IMR-90 (cell line): ENCODE measurements at regions not wholly inside any gene's neighbourhood (a gene's known extent, or its start where the extent isn't known, plus 50 kb on each side); places are given as distances from the start of the nearest gene placed in this dataset.

ENCODE experiments used
- ATAC-seq: fragments of 200-7000 bp; cut with Tn5 transposase; 2 replicates; pipeline ENCODE4 v1.9.1; 2020; ENCODE audit warnings: low read depth, mild to moderate bottlenecking, moderate library complexity
- BruUV-seq: library from RNA; stranded (reverse); fragments of 400-500 nt; replicated peaks from 2 replicates; lab custom pipeline; 2021; lab: Mats Ljungman, UMichigan
- CTCF ChIA-PET: fragments of 300-600 bp; formaldehyde crosslinking; extraction: SDS; loops from one replicate; lab custom pipeline; 2021; ENCODE audit warnings: antibody characterized with exemption; lab: Yijun Ruan, JAX
- POLR2A ChIA-PET: fragments of 300-600 bp; sonication (Branson Sonifier 250); formaldehyde crosslinking; loops from one replicate; lab custom pipeline; 2022; ENCODE audit warnings: antibody characterized with exemption; ENCODE audit not compliant: unreplicated experiment; lab: Charles Lee
- DNase-seq: peaks from one replicate; pipeline ENCODE4 v3.0.0; 2013
- H2AFZ ChIP-seq: replicated peaks from 2 replicates; pipeline ENCODE3; 2013; ENCODE audit warnings: low read length, mild to moderate bottlenecking; ENCODE audit not compliant: poor library complexity
- H2AK5ac ChIP-seq: 2 replicates; pipeline ENCODE4 v1.6.1; 2013; ENCODE audit warnings: low read depth, low read length, inconsistent platforms
- H2AK9ac ChIP-seq: replicated peaks from 2 replicates; pipeline ENCODE3; 2013; ENCODE audit warnings: mild to moderate bottlenecking, low read depth, low read length, moderate library complexity; ENCODE audit not compliant: poor library complexity
- H2BK120ac ChIP-seq: 2 replicates; pipeline ENCODE4 v1.6.1; 2013; ENCODE audit warnings: low read depth, low read length, inconsistent platforms
- H2BK15ac ChIP-seq: 3 replicates; pipeline ENCODE4 v1.6.1; 2013; ENCODE audit warnings: low read depth, low read length, inconsistent platforms
- H2BK20ac ChIP-seq: 2 replicates; pipeline ENCODE4 v1.6.1; 2013; ENCODE audit warnings: low read depth, mild to moderate bottlenecking, inconsistent platforms, low read length, moderate library complexity
- H2BK5ac ChIP-seq: 2 replicates; pipeline ENCODE4 v1.6.1; 2013; ENCODE audit warnings: mild to moderate bottlenecking, low read depth, low read length, inconsistent platforms; ENCODE audit not compliant: poor library complexity, severe bottlenecking
- H3K14ac ChIP-seq: replicated peaks from 2 replicates; pipeline ENCODE4 v1.6.1; 2013; ENCODE audit warnings: low read depth, low read length, inconsistent platforms
- H3K18ac ChIP-seq: 2 replicates; pipeline ENCODE4 v1.6.1; 2013; ENCODE audit warnings: low read depth, low read length, control low read depth
- H3K23ac ChIP-seq: 2 replicates; pipeline ENCODE4 v1.6.1; 2013; ENCODE audit warnings: low read depth, low read length, inconsistent platforms
- H3K27ac ChIP-seq: 2 replicates; pipeline ENCODE4 v1.5.1; 2013; ENCODE audit warnings: mild to moderate bottlenecking, control low read depth, low read length; ENCODE audit not compliant: insufficient read depth
- H3K27me3 ChIP-seq: 2 replicates; pipeline ENCODE4 v1.6.1; 2013; ENCODE audit warnings: low read length; ENCODE audit not compliant: control insufficient read depth, insufficient read depth
- H3K36me3 ChIP-seq: 2 replicates; pipeline ENCODE4 v1.6.1; 2013; ENCODE audit warnings: low read length, mixed read lengths; ENCODE audit not compliant: control insufficient read depth, insufficient read depth
- H3K4ac ChIP-seq: 2 replicates; pipeline ENCODE4 v1.6.1; 2013; ENCODE audit warnings: low read depth, low read length, inconsistent platforms
- H3K4me1 ChIP-seq: 2 replicates; pipeline ENCODE4 v1.6.1; 2013; ENCODE audit warnings: low read length, mixed read lengths; ENCODE audit not compliant: control insufficient read depth, insufficient read depth
- H3K4me2 ChIP-seq: 2 replicates; pipeline ENCODE4 v1.6.1; 2013; ENCODE audit warnings: low read depth, mild to moderate bottlenecking, control low read depth, low read length, moderate library complexity
- H3K4me3 ChIP-seq: 2 replicates; pipeline ENCODE4 v1.5.1; 2013; ENCODE audit warnings: low read depth, mild to moderate bottlenecking, control low read depth, low read length, moderate library complexity; ENCODE audit not compliant: insufficient read depth
- H3K56ac ChIP-seq: 2 replicates; pipeline ENCODE4 v1.6.1; 2013; ENCODE audit warnings: low read length, inconsistent platforms; ENCODE audit not compliant: insufficient read depth; ENCODE audit errors: extremely low read depth
- H3K79me1 ChIP-seq, 2 experiments: 2 replicates each; pipeline ENCODE4 v1.6.1; 2013; ENCODE audit warnings: low read length in 2 of 2, inconsistent platforms in 1 of 2, low read depth in 1 of 2
- H3K9ac ChIP-seq: 2 replicates; pipeline ENCODE4 v1.6.1; 2013; ENCODE audit warnings: low read depth, low read length, control low read depth
- H3K9me1 ChIP-seq: 2 replicates; pipeline ENCODE4 v1.6.1; 2013; ENCODE audit warnings: low read length, inconsistent platforms; ENCODE audit not compliant: insufficient read depth
- H3K9me3 ChIP-seq: 2 replicates; pipeline ENCODE4 v1.6.1; 2013; ENCODE audit warnings: low read length; ENCODE audit not compliant: control insufficient read depth, insufficient read depth
- H4K20me1 ChIP-seq: 2 replicates; pipeline ENCODE4 v1.6.1; 2013; ENCODE audit warnings: low read length, inconsistent platforms; ENCODE audit not compliant: insufficient read depth
- H4K5ac ChIP-seq: 2 replicates; pipeline ENCODE4 v1.6.1; 2013; ENCODE audit warnings: mild to moderate bottlenecking, low read depth, low read length, control low read depth
- H4K8ac ChIP-seq, 2 experiments: 2 replicates each; pipeline ENCODE4 v1.6.1; 2013; ENCODE audit warnings: low read depth in 2 of 2, low read length in 2 of 2, control low read depth in 1 of 2, inconsistent platforms in 1 of 2
- H4K91ac ChIP-seq: 2 replicates; pipeline ENCODE4 v1.6.1; 2013; ENCODE audit warnings: low read depth, low read length, inconsistent platforms; ENCODE audit not compliant: insufficient read depth
- BHLHE40 ChIP-seq: fragments of 150-350 bp; IDR thresholded peaks from 2 replicates; pipeline ENCODE4 v1.6.1; 2016; ENCODE audit warnings: mild to moderate bottlenecking, low read depth, low read length
- CEBPB ChIP-seq: IDR thresholded peaks from 2 replicates; pipeline ENCODE4 v1.6.1; 2012; ENCODE audit warnings: low read depth, low read length, improper control_type of control experiment
- CHD1 ChIP-seq: IDR thresholded peaks from 2 replicates; pipeline ENCODE4 v1.6.1; 2012; ENCODE audit warnings: low read depth, low read length, improper control_type of control experiment
- FOS ChIP-seq: fragments of 150-350 bp; IDR thresholded peaks from 2 replicates; pipeline ENCODE4 v1.6.1; 2016; ENCODE audit warnings: low read depth, low read length
- MAFK ChIP-seq: IDR thresholded peaks from 2 replicates; pipeline ENCODE4 v1.6.1; 2012; ENCODE audit warnings: low read depth, low read length, improper control_type of control experiment
- MAZ ChIP-seq: IDR thresholded peaks from 2 replicates; pipeline ENCODE4 v1.6.1; 2012; ENCODE audit warnings: low read depth, mild to moderate bottlenecking, low read length, improper control_type of control experiment, moderate library complexity, borderline replicate concordance
- MXI1 ChIP-seq: IDR thresholded peaks from 2 replicates; pipeline ENCODE4 v1.6.1; 2012; ENCODE audit warnings: low read depth, mild to moderate bottlenecking, low read length, moderate library complexity, borderline replicate concordance
- NFE2L2 ChIP-seq: fragments of 150-350 bp; IDR thresholded peaks from 2 replicates; pipeline ENCODE4 v1.6.1; 2016; ENCODE audit warnings: low read depth, mild to moderate bottlenecking, low read length
- POLR2A ChIP-seq: IDR thresholded peaks from 2 replicates; pipeline ENCODE4 v1.6.1; 2012; ENCODE audit warnings: mild to moderate bottlenecking, low read depth, low read length
- RAD21 ChIP-seq: IDR thresholded peaks from 2 replicates; pipeline ENCODE4 v1.6.1; 2012; ENCODE audit warnings: low read length, improper control_type of control experiment
- RCOR1 ChIP-seq: IDR thresholded peaks from 2 replicates; pipeline ENCODE4 v1.6.1; 2012; ENCODE audit warnings: mild to moderate bottlenecking, low read length, improper control_type of control experiment; ENCODE audit not compliant: insufficient replicate concordance
- RFX5 ChIP-seq: IDR thresholded peaks from 2 replicates; pipeline ENCODE4 v1.8.0; 2012; ENCODE audit warnings: low read depth, mild to moderate bottlenecking, low read length, moderate library complexity
- SMC3 ChIP-seq: fragments of 150-350 bp; IDR thresholded peaks from 2 replicates; pipeline ENCODE4 v1.6.1; 2016; ENCODE audit warnings: low read depth, mild to moderate bottlenecking, antibody characterized with exemption, low read length, moderate library complexity
- USF2 ChIP-seq: fragments of 150-350 bp; IDR thresholded peaks from 2 replicates; pipeline ENCODE4 v1.6.1; 2017; ENCODE audit warnings: mild to moderate bottlenecking, antibody characterized with exemption, low read length, low read depth
- WGBS, 2 experiments: methylation state at CpG; one replicate each; pipeline versions ENCODE4 v1.1.5 to v1.1.7; 2013; ENCODE audit warnings: missing lambda C conversion rate in 2 of 2; ENCODE audit not compliant: insufficient read length in 1 of 2; ENCODE audit errors: extremely low coverage in 2 of 2; 5-methylcytosine and 5-hydroxymethylcytosine counted together
- dilution Hi-C: fragments of 300-500 bp; cut with HindIII; formaldehyde crosslinking; loops from one replicate; pipeline ENCODE4 v1.14.3; 2018; ENCODE audit warnings: low sequenced_read_pairs; ENCODE audit not compliant: unreplicated experiment
- in situ Hi-C: fragments of 300-500 bp; cut with MboI; formaldehyde crosslinking; loops from 3 replicates; pipeline ENCODE4 v1.14.3; 2019; ENCODE audit warnings: low sequenced_read_pairs, inconsistent platforms, mixed read lengths
- intact Hi-C: fragments of 100-400 bp; cut with micrococcal nuclease; formaldehyde crosslinking; loops from 2 replicates; pipeline ENCODE4 v1.10.0; 2022
- TF ChIP-seq, protein P1 (sequence below): fragments of 150-350 bp; IDR thresholded peaks from 2 replicates; pipeline ENCODE4 v1.6.1; 2016; ENCODE audit warnings: low read depth, mild to moderate bottlenecking, low read length, moderate library complexity, borderline replicate concordance
- TF ChIP-seq, protein P2 (sequence below): conservative IDR thresholded peaks from 2 replicates; pipeline ENCODE4 v1.5.1; 2012; ENCODE audit warnings: mild to moderate bottlenecking, low read depth, low read length, improper control_type of control experiment

- H3K14ac ChIP-seq: no peak overlapping the region
- intact Hi-C loops (no loop called here), in situ Hi-C loops (no loop called here), dilution Hi-C loops (no loop called here)
- H2AK5ac ChIP-seq: no peak overlapping the region
- WGBS, 2 experiments: no CpG with 5 or more reads among the region's 4 CpGs
- H3K4me2 ChIP-seq: no peak overlapping the region
- no peak overlapping the region for H3K18ac ChIP-seq
- no peak overlapping the region for H3K56ac ChIP-seq
- no peaks in the 10 kb centered on the region for H4K20me1 ChIP-seq
- no peaks in the 10 kb centered on the region for H3K9me3 ChIP-seq
- ATAC-seq (no peak), DNase-seq (no peak)
- H3K4me3 ChIP-seq: no peak overlapping the region
- H3K9ac ChIP-seq: no peak overlapping the region
- H4K8ac ChIP-seq: no peak overlapping the region
- no peak overlapping the region for H3K23ac ChIP-seq
- H3K27me3 ChIP-seq: no peaks in the 10 kb centered on the region
- no peaks in the 10 kb centered on the region for H3K9me1 ChIP-seq
- H2AK9ac ChIP-seq: no peak overlapping the region
- no peak for TF ChIP-seq MXI1
- no peak for TF ChIP-seq BHLHE40
- TF ChIP-seq FOS: no peak
- no peak for TF ChIP-seq NFE2L2
- TF ChIP-seq, protein P1, sequence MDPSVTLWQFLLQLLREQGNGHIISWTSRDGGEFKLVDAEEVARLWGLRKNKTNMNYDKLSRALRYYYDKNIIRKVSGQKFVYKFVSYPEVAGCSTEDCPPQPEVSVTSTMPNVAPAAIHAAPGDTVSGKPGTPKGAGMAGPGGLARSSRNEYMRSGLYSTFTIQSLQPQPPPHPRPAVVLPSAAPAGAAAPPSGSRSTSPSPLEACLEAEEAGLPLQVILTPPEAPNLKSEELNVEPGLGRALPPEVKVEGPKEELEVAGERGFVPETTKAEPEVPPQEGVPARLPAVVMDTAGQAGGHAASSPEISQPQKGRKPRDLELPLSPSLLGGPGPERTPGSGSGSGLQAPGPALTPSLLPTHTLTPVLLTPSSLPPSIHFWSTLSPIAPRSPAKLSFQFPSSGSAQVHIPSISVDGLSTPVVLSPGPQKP: no peak
- no peak for TF ChIP-seq SMC3
- TF ChIP-seq CHD1: no peak
- no peak for TF ChIP-seq MAZ
- TF ChIP-seq RFX5: no peak
- no peak for TF ChIP-seq MAFK
- TF ChIP-seq RAD21: no peak
- no peak for TF ChIP-seq USF2
- no peak for TF ChIP-seq POLR2A
- TF ChIP-seq CEBPB: no peak
- TF ChIP-seq, protein P2, sequence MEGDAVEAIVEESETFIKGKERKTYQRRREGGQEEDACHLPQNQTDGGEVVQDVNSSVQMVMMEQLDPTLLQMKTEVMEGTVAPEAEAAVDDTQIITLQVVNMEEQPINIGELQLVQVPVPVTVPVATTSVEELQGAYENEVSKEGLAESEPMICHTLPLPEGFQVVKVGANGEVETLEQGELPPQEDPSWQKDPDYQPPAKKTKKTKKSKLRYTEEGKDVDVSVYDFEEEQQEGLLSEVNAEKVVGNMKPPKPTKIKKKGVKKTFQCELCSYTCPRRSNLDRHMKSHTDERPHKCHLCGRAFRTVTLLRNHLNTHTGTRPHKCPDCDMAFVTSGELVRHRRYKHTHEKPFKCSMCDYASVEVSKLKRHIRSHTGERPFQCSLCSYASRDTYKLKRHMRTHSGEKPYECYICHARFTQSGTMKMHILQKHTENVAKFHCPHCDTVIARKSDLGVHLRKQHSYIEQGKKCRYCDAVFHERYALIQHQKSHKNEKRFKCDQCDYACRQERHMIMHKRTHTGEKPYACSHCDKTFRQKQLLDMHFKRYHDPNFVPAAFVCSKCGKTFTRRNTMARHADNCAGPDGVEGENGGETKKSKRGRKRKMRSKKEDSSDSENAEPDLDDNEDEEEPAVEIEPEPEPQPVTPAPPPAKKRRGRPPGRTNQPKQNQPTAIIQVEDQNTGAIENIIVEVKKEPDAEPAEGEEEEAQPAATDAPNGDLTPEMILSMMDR: no peak
- no peak for TF ChIP-seq RCOR1
- no peak overlapping the region for H2BK20ac ChIP-seq
- no peaks in the 10 kb centered on the region for H3K79me1 ChIP-seq
- H3K4me1 ChIP-seq: no peaks in the 10 kb centered on the region
- H3K27ac ChIP-seq: no peak overlapping the region
- H4K5ac ChIP-seq: no peak overlapping the region
- no peak overlapping the region for H2BK120ac ChIP-seq
- no peak overlapping the region for H2BK5ac ChIP-seq
- POLR2A ChIA-PET: no interaction called here
- no TSS peak for BruUV-seq
- H3K4ac ChIP-seq: no peak overlapping the region
- H2BK15ac ChIP-seq: no peak overlapping the region
- CTCF ChIA-PET: interaction anchor here (0.6 kb wide), 1 partner anchor 1885 kb away, joined by 5 read pairs; no protein-coding TSS in a partner anchor
- no peaks in the 10 kb centered on the region for H3K36me3 ChIP-seq
- no peak overlapping the region for H2AFZ ChIP-seq
- no peak overlapping the region for H4K91ac ChIP-seq
Measured at GRCh38 chr10:21160116-21160515, 263.0 kb upstream of the NEBL start.
